Hindlimb muscle (tissue), 1 donor: ENCODE measurements at regions not wholly inside any gene's neighbourhood (a gene's known extent, or its start where the extent isn't known, plus 50 kb on each side); places are given as distances from the start of the nearest gene placed in this dataset.
A peak's percentile ranks its signal among the peaks of the same experiment; 100 is the strongest.

ENCODE experiments used
- DNase-seq: peaks from one replicate; pipeline ENCODE4 v3.0.0-alpha.2; 2013

GRCh38 chr19:28878862-28879566 lies 333.9 kb downstream of the UQCRFS1 start:
- DNase-seq = peak; percentile 70

DNA sequence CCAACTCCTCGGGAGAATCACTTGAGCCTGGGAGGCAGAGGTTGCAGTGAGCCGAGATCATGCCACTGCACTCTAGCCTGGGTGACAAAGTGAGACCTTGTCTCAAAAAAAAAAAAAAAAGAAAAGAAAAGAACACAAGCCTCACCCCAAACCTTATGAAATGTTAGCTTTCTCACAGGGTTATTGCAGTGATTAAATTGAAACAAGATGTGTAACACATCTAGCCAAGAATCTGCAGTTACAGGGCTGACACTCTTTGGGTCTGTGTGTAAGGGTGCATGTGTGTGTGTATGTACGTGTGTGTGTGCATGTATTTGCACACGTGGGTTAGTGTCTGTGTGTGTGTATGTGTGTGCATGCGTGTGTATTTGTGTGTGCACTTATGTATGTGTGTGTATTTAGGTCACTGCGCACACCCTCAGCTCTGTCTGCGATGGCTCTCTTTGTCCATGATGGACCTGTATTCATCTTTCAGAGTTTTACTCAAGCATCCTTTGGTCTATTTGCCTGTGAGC lies 336.3 kb downstream of the UQCRFS1 start:
- DNase-seq = no peak

DNA sequence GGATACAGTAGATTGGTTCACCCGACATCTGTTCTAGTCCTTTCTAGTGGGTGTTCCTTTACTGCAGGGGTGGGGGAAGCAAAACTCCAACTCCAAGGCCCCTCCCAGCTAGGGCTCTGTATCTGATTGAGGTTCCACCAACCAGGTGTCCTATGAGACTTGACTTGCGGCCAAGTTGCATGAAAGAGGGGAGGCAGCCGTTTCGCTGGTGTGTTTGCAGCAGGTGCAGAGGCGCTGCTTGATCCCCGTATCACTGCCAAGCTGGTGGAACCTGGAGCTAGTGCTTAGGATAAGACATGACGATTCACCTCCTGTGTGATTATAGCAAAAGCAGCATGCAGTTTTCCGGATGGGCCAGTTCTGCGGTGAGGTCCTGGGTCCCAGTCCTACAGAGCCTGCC lies 338.2 kb downstream of the UQCRFS1 start:
- DNase-seq = no peak

DNA sequence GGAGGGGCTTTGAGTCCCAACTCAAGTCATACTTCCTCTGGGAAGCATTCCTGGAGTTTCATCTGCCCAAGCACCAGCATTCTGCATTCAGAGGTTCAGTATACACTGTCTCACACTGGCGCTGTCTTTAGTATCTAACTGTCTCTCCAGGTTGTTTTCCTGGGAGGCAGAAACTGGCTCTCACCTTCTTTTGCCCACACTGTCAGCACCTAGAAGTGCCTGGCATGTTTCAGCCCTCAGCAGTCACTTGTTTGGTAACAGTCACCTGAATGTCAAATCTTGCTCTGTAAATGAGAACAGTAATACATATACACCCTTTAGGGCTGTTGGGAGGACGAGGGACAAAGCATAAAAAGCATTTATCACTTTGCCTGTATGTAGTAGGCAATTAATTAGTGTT lies 339.6 kb downstream of the UQCRFS1 start:
- DNase-seq = no peak

GRCh38 chr19:28871099-28871725 lies 341.7 kb downstream of the UQCRFS1 start:
- DNase-seq = no peak

GRCh38 chr19:28869459-28869858 lies 343.5 kb downstream of the UQCRFS1 start:
- no peak for DNase-seq

DNA sequence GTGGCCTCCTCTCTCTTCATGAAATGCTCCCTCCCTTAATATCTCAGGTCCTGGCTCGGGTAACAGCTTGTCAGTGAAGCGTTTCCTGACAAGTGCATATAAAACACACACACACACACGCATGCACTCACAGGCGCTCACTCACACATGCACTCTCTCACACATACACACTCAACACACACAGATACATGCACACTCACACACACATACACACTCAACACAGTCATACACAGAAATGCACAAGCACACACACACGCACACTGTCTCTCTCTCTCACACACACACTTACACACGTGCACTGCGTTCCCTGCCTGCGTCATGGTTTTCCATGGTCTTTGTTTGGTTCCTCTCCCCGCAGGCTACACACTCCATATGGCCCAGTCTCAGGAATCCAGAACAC lies 344.1 kb downstream of the UQCRFS1 start:
- DNase-seq = no peak

- DNase-seq = no peak
These were observed 345.0 kb downstream of the UQCRFS1 start for GRCh38 chr19:28867978-28868377.

DNA sequence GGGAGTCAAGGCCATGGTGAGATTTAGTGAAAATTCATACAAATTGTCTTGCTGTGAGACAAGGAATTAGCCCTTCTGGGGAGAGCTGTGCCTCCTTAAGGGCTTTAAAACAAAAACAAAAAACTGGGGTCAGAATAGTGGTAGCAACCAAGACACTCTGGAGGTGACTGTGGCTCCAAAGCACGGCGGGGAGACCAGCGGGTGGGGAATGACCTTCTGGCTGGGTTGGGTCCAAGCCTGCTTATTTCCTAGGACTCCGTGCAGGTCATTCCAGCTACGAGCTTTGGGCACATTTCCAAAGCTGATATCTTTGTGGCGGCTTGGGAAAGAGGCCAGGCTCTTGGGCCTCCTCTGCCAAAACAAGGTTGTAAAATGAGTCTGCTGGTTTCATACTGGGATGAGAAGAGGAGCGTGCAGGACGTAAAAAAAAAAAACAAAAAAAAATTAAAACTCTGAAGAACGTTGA lies 348.3 kb downstream of the UQCRFS1 start:
- no peak for DNase-seq

DNA sequence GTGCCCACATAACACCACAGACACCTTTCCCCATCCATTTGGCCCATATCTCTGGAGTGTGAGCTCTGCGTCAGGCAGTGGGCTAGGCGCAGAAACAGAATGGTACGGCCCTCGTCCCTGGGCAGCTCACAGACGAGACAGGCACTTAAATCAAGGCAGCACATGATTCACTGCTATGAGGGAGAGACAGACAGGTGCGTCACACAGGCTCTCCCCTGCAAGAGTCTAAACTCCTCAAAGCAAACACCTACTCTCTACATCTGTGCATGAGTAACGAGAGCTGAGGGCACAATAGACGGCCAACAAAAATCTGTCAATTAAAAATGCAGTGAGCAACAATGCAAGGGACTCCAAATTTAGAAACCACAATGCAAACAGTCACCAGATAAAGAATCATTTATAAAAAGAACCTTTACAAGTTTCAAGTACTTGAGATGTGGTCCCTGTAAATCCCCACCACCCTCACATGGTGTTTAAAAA lies 348.9 kb downstream of the UQCRFS1 start:
- no peak for DNase-seq

DNA sequence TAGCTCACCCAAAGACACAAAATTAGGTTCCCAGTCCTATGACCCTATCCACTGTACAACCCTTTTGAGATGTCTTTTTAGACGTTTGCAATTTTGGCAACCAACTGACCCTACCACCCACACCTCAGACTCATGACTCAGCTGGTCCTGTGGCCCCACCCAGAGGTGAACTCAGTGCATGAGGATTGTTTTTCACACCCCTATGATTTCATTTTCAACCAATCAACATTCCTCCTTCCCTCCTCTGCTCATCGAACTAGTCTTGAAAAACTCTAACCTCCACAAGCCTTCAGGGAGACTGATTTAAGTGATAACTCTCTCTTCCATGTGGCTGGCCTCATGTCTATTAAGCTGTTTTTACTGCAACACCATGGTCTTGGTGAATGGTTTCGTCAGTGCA lies 350.7 kb downstream of the UQCRFS1 start:
- DNase-seq = no peak

DNA sequence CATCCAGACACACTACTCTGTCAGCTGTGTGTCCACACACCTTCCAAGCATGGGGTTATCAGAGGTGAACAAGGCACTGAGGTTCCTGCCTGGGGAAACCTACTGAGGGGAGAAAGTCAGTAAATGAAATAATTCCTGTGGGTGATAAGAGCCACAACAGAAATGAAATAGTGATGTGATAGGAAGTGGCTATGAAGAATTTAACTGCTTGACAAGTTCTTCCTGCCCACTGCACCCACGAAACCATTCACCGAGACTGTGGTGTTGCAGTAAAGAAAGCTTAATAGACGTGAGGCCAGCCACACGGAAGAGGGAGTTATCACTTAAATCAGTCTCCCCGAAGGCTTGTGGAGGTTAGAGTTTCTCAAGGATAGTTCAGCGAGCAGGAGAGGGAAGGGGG lies 353.1 kb downstream of the UQCRFS1 start:
- DNase-seq = no peak

DNA sequence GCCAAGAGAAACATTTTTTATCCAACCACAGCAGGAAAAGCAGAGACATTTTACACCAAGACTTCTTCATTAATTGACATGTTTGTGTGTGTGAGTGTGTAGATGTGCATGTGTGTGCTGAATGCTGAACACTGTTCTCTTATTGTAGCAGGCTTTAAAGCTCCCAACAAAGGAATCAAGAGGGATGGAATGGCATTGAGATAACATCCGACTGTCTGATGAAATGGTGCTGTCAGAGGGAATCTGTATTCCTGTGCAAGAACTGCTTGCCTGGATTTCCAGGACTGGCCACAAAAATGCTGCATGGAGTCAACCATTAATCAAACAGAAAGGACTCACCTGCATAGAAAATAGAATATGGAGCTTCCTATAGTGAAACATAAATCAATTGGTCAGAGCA lies 354.0 kb downstream of the UQCRFS1 start:
- DNase-seq = no peak

GRCh38 chr19:28857967-28858366 lies 355.0 kb downstream of the UQCRFS1 start:
- no peak for DNase-seq

DNA sequence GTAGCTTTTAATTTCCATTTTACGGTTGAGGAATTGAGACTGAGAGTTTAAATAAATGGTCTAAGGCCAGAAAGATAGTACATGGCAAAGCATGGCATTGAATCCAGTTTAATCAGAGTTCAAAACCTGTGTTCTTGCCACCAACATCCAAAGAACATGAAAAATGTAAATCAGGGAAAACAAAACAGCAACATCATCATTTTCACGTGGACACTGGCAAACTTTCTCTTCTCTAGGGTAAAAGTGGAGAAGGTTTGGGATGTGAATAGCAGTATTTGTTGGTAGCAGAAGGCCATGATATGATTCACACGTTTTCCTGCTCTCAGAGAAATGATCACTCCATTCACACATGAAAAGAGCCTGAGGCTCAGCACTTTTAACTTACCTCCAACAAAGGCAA lies 357.7 kb downstream of the UQCRFS1 start:
- no peak for DNase-seq

DNA sequence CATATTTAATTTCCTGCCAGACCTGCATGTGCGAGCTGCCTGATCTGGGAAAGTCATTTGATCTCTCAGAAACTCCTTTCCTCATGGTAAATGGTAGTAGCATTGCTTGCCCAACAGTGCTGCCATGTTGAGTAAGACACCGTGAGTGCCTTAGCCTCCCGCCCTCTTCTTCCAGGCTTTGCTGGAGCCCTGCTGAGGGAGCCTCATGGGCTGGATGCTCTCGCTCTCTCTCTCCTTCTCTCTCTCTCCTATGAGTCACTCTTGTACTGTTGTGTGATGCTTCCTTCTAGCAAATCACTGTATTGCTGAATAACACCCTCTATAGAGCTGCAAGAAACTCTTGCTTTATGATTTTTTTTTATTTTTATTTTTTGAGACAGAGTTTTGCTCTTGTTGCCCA lies 365.5 kb downstream of the UQCRFS1 start:
- no peak for DNase-seq

DNA sequence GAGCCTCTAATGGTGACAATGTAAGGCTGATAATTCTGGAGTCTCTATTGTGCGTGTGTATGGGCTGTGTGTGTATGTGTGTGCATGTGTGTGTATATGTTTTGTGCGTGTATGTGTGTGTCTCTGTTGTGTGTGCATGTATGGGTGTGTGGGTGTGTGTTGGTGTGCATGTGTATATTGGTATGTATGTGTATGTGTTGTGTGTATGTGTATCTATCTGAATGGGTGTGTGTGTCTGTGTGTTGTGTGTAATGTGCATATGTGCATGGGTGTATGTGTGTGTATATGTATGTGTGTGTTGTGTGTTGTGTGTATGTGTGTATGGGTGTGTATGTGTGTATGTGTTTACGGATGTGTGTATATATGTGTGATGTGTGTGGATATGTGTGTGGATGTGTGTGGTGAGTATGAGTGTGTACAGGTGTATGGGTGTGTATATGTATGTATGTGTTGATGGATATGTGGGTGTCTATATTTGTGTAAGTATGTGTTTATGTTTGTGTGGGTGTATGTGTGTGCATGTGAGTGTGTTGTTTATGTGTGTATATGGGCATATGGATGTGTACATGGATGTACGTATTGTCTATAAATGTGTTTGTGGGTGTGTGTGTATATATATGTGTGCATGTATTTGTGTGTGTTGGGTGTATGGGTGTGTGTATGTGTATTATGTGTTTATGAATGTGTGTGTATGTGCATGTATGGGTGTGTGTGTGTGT lies 366.7 kb downstream of the UQCRFS1 start:
- DNase-seq = no peak

- DNase-seq = no peak
These were observed 369.0 kb downstream of the UQCRFS1 start for GRCh38 chr19:28843761-28844492.

GRCh38 chr19:28841531-28841930 lies 371.4 kb downstream of the UQCRFS1 start:
- DNase-seq = no peak

- DNase-seq = no peak
These were observed 372.1 kb downstream of the UQCRFS1 start for GRCh38 chr19:28840891-28841290.

- no peak for DNase-seq
These were observed 373.5 kb downstream of the UQCRFS1 start for GRCh38 chr19:28839455-28839854.

GRCh38 chr19:28838909-28839308 lies 374.0 kb downstream of the UQCRFS1 start:
- no peak for DNase-seq

DNA sequence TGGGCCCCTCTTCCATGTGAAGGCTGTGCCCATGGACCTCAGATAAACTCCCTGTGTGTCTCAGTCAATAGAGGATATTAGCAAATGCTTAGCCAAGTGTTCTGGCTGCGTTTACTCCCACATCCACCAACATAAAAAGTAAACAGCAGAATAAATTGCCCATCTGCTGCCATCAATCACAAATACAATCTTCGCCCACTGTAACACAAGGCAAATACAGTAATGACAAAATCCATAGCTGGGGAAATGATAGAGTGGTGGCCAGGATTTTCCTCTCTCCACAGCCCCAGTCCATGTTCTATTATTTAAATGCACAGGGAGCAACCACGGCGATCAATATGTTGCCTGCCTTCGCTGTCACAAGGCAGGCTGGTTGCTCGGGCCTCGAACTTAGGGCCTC lies 376.5 kb downstream of the UQCRFS1 start:
- peak; percentile 15 for DNase-seq
